SK-N-MC (cell line): ENCODE measurements at regions not wholly inside any gene's neighbourhood (a gene's known extent, or its start where the extent isn't known, plus 50 kb on each side); places are given as distances from the start of the nearest gene placed in this dataset.

Source experiments
- EZH2 ChIP-seq: fragments of 200-600 bp; sonication (generic); IDR thresholded peaks from one replicate; pipeline ENCODE4 v1.6.1; 2017; ENCODE audit warnings: antibody characterized with exemption
- POLR2AphosphoS5 ChIP-seq: IDR thresholded peaks from 2 replicates; pipeline ENCODE4 v1.6.1; 2012; ENCODE audit warnings: mild to moderate bottlenecking, low read depth, low read length, borderline replicate concordance

GRCh38 chr13:74200081-74200480 lies 65.9 kb upstream of the KLF12 start:
- TF ChIP-seq POLR2AphosphoS5 (no peak), EZH2 (no peak)
